GM12892 (cell line): ENCODE measurements at regions not wholly inside any gene's neighbourhood (a gene's known extent, or its start where the extent isn't known, plus 50 kb on each side); places are given as distances from the start of the nearest gene placed in this dataset.

ENCODE experiments used
- DNase-seq: peaks from one replicate; pipeline ENCODE4 v3.0.0; 2011; ENCODE audit not compliant: insufficient read length
- FAIRE-seq: peaks from 2 replicates; lab custom pipeline; 2011; peaks lifted over from hg19 to GRCh38; lab: Jason Lieb, UNC
- POLR2A ChIP-seq: IDR thresholded peaks from 2 replicates; pipeline ENCODE4 v1.6.1; 2011; ENCODE audit warnings: low read depth, low read length, control low read depth
- POLR2AphosphoS5 ChIP-seq: IDR thresholded peaks from 2 replicates; pipeline ENCODE4 v1.6.1; 2011; ENCODE audit warnings: low read depth, low read length, control low read depth
- TAF1 ChIP-seq: IDR thresholded peaks from 2 replicates; pipeline ENCODE4 v1.6.1; 2011; ENCODE audit warnings: low read depth, mild to moderate bottlenecking, control low read depth, low read length, borderline replicate concordance

- no peak for TF ChIP-seq POLR2AphosphoS5
- TF ChIP-seq TAF1, result no peak
- no peak for TF ChIP-seq POLR2A
- no peak for FAIRE-seq
- no peak for DNase-seq
Observed at GRCh38 chr12:105761075-105761474, 377.7 kb downstream of the NUAK1 start.

DNA sequence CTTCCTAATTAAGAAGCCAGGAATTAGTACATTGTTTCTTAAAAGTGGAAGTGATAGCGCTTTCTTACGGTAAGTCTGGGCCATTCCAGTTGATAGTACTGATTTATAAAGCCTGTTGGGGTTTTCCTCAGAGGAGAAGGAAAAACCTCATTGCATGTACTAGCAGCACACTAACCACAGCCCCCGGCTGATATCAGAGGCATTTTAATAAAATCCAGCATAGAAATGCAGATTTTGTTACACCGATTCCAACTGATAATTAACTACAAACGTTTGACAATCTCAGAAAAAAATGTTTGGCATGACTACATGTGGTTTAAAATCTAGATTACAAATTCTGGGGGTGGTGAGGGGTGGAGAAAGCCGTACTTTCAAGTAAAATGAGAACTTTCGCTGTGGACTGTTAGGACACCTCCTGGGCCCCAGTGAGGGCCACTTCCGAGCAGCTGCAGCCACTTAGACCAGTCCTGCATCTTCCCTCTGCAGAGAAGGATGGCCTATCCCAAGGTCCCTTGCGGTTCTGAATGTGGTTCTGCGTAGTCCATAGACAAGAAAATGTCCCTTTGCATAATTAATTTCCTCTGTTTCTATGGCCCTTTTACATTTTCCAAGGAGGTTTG, 374.4 kb downstream of the NUAK1 start:
- FAIRE-seq, result no peak

GRCh38 chr12:105765053-105766014, 373.4 kb downstream of the NUAK1 start:
- DNase-seq, result no peak
- no peak for TF ChIP-seq POLR2AphosphoS5
- no peak for TF ChIP-seq POLR2A
- TF ChIP-seq TAF1, result no peak
- peak; percentile 88 for FAIRE-seq

More for the DNA sequence above, 374.4 kb downstream of the NUAK1 start:
- no peak for TF ChIP-seq POLR2AphosphoS5
- TF ChIP-seq TAF1, result no peak
- no peak for TF ChIP-seq POLR2A
- DNase-seq, result no peak

DNA sequence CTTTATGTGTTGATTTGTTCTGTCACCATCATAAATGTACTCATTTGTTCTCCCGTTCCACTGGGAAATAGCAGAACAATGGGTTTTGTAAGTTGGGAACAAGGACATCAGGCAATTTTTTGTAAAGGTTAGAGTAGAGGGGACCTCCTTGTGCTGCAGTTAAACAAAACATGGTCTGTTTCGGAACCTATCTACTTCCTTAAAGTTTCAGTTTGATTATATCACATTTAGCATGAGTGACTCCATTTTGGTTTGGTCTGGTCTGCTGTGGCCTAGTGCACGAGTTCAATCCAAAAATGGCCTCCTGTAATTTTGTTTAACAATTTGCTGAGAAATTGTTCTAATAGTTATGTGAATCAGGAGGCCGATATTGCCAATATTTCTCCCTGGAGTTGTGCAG, 372.7 kb downstream of the NUAK1 start:
- TF ChIP-seq POLR2AphosphoS5 (no peak), POLR2A (no peak), TAF1 (no peak)
- no peak for DNase-seq
- FAIRE-seq, result no peak

GRCh38 chr12:105769486-105769885, 369.3 kb downstream of the NUAK1 start:
- DNase-seq, result no peak
- FAIRE-seq, result no peak
- no peak for TF ChIP-seq POLR2AphosphoS5
- TF ChIP-seq TAF1, result no peak
- TF ChIP-seq POLR2A, result no peak

DNA sequence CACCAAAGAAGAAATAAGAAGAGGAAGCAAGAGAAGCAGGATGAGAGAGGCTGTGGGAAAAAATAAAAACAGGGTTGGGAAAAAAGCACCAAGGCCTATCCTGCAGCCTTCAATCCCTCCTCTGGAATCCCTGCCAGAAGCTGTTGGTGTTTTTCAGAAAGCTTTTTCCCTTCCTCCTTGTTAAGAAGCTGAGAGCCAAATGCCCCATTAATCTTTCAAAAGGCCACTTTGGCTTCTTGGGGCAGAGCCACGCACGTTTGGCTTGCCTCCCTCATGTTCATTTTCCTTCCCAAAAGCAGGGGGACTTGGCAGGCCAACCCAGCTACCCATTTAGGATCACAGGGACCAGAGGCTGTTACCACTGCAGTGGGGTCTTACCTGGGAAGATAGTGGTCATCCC, 365.3 kb downstream of the NUAK1 start:
- TF ChIP-seq POLR2AphosphoS5, result no peak
- no peak for TF ChIP-seq POLR2A
- TF ChIP-seq TAF1, result no peak
- no peak for FAIRE-seq
- no peak for DNase-seq

DNA sequence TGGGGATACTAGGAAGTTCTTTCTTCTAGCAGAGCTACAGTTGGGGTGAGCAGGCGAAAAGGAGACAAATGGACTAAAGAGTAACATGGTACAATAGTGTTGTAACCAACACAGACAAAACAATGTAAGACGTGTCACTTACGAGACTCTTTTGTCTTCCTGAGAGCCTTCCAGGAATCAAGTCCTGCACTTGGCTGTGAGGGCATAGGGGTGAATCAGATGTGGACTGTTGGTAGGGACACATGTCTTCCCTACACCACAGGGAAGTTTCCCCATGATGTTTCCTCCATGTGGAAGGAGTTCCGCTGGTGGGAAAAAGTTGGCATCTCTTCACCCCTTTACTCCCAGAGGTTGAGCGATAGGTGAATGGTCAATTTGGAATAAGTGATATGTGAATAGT, 364.7 kb downstream of the NUAK1 start:
- FAIRE-seq, result no peak

GRCh38 chr12:105775343-105775742, 363.4 kb downstream of the NUAK1 start:
- DNase-seq (no peak), FAIRE-seq (no peak)
- no peak for TF ChIP-seq POLR2A
- no peak for TF ChIP-seq POLR2AphosphoS5
- no peak for TF ChIP-seq TAF1

More for the DNA sequence above, 364.7 kb downstream of the NUAK1 start:
- no peak for DNase-seq
- TF ChIP-seq POLR2A (no peak), TAF1 (no peak), POLR2AphosphoS5 (no peak)

DNA sequence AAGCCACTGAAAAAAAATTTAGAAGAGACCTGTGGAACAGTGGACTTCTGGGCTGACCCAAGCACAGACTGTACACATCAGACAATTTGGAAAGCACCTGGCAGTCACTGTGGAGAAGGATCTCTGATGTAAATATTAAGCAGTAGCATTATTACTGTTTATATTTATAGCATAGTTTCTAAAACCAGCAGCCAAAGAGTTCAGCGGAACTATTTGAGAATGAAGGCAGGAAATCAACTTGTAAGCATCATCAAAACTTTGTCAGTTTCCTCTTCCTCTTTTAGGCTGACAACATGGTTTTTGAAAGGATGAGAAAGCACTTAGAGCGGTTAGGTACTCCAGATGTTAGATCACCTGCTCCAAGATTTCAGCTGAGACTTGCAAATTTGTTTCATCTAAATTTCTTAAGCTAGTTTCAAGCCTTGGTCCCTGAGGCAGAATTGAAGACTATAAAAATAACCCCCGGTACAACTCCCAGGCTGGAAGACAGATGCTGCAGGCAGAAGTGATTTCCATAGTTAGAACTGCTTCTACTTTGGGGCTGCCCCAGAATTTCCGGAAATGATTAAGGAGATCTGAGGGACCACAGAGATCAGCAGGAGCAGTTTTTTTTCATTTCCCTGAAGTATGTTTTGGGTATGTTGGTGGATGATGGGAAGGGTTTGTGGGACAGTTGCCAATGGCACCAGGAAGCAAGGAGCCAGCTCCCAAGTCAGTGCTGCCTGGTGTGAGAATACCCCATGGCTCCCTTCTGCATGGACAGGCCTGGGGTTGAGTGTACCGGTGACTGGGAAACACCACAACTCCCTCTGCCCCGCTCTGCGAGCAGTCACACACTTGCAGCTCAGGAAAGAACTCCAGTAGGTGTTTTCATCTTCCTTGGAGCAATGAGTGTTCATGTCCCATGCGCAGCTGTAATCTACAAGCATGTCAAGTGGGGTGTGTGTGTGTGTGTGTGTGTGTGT, 354.5 kb downstream of the NUAK1 start:
- TF ChIP-seq POLR2AphosphoS5 (no peak), POLR2A (no peak), TAF1 (no peak)
- FAIRE-seq, result peak; percentile 56
- no peak for DNase-seq

DNA sequence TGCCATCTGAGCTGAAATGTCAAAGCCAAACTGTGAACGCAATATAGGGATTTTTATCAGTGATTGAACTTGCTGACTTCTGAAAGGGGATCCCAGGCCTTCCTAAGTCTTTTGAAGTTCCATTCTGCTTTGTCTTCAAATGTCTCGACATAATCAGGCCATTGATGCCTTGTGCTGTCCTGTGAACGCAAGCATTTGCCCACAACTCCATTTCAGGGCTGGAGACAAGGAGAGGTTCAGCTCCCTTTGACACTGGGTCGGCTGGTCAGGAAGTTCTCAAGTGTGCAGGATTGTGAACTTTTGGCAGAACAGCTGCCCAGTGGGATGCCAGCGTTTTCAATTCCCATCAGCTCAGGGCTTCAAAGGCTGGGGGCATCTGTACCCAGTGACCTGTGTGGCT, 345.3 kb downstream of the NUAK1 start:
- DNase-seq (no peak), FAIRE-seq (no peak)
- TF ChIP-seq POLR2A, result no peak
